NOMO-1 treated with dmso at 0.1 percent for 144 hours (cell line): ENCODE measurements at regions not wholly inside any gene's neighbourhood (a gene's known extent, or its start where the extent isn't known, plus 50 kb on each side); places are given as distances from the start of the nearest gene placed in this dataset.

Experiments used
- DNase-seq: peaks from one replicate; lab custom pipeline; 2025; ENCODE audit not compliant: unreplicated experiment; lab: John Stamatoyannopoulos, UW

GRCh38 chr7:142606081-142606480 lies 143.2 kb upstream of the PRSS1 start:
- DNase-seq = no peak

GRCh38 chr7:142604671-142605070 lies 144.6 kb upstream of the PRSS1 start:
- DNase-seq = no peak

DNA sequence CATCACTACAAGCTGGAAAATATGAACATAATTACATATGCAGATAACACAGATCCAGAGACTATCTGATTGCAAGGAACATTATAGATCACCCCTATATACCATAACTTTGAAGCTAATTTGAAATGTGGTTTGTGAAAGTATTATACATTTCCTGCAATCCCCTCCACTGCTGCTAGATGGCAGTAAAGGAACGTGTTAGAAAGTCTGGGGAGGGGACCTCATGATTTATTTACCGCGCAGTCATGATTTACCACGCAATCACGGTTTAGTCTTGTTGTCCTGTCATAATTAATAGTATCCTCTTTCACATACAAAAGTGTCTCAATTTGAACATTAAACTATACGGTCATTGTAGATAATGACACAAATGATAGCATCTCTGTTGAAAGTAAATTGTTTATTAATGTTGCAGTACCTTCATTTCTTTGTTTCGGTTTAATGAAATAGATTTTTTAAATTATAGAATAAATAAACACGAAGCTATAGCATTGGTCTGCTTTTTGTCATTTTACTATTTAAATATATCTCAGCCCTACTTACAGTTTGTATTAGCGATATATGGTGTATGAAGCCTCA lies 145.3 kb upstream of the PRSS1 start:
- DNase-seq = no peak

GRCh38 chr7:142602756-142603155 lies 146.5 kb upstream of the PRSS1 start:
- DNase-seq = no peak

DNA sequence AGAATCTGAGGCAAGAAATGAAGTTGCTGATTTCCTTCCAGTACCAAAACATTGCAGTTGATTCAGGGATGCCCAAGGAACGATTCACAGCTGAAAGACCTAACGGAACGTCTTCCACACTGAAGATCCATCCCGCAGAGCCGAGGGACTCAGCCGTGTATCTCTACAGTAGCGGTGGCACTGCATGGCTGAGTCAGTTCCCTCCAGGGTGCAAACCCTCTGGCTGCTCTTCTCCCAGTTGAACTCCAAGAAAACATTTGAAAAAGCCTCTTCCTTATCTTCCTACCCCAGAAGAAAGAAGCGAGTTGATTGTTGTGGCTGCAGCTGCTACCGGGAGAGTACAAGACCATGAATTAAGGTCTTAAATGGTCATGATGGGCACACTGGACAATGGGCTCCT lies 147.1 kb upstream of the PRSS1 start:
- DNase-seq = no peak

GRCh38 chr7:142598297-142598696 lies 151.0 kb upstream of the PRSS1 start:
- DNase-seq = no peak

DNA sequence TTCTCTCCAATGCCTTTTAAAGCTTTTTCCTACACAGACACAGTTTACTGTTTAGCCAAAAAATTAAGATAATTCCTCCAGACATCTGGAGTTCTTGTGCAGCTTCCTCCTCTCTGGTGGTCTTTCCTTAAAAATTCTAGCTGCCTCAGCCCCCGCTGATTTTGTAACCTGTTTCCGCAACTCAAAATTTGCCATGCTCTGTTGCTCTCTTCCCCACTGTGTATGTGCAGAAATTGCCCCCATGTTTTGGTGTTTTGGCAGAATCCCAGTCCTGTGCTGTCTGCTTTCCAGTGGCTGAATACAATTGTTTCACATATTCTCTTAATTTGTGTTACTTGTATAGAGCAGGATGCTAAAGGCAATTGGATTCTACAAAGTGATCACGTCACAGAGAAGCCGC lies 151.7 kb upstream of the PRSS1 start:
- no peak for DNase-seq

GRCh38 chr7:142595816-142596516 lies 153.3 kb upstream of the PRSS1 start:
- DNase-seq = no peak

- DNase-seq = no peak
Observed at GRCh38 chr7:142594078-142594477, 155.2 kb upstream of the PRSS1 start.

- DNase-seq = no peak
Observed at GRCh38 chr7:142593106-142593505, 156.2 kb upstream of the PRSS1 start.

DNA sequence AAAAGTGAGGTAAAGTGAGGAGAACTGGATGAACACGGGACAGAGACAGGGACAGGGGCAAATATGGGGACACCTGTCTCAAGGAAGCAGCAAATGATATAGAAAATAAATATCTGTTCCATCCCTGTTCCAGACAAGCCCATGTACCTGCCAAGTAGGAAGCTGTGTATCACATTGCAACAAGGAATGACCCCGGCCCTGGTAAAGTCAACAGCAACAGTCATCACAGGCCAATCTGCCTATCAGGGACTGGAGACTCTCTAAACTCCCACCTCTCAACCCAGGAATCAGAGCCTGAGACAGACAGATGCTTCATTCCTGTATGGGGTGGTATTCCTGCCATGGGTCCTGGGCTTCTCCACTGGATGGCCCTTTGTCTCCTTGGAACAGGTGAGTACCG lies 156.6 kb upstream of the PRSS1 start:
- no peak for DNase-seq

DNA sequence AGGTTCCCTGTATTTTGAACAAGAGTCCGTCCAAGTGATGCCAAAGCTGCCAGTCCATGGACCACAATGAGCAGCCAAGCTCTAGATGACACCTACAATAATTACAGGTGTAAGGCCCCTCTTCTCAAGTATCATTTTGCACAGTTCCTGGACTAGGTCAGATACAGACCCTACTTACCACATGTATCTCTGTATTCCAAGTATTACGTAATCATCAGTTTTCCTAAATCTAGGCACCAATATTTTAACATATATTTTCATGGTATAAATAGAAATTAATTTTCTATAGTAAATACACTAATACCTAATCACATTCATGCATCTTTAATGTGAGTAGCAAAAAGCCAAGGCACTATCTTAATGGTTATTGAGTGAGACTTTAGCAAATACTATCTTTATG lies 157.0 kb upstream of the PRSS1 start:
- DNase-seq = no peak

GRCh38 chr7:142590830-142591457 lies 158.3 kb upstream of the PRSS1 start:
- no peak for DNase-seq

DNA sequence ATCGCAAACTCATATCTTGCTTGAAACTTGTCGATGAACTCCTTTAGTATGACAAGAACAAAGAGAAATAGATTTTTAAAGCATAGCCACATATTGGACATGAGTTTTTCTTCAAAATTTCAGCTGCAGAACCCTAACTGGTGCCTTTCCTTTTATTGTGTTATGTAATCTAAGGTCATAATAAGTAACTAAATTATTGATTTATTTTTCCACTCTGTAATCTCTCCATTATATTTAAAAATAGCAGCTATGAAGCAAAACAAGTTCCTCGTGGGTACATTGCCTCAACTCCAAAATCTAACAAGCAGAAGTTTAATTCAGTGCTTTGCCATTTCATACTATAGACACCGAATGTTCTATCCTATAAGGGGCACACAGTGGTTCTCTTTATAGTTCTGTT lies 159.2 kb upstream of the PRSS1 start:
- DNase-seq = no peak

GRCh38 chr7:142587578-142588191 lies 161.6 kb upstream of the PRSS1 start:
- DNase-seq = peak; percentile 21

DNA sequence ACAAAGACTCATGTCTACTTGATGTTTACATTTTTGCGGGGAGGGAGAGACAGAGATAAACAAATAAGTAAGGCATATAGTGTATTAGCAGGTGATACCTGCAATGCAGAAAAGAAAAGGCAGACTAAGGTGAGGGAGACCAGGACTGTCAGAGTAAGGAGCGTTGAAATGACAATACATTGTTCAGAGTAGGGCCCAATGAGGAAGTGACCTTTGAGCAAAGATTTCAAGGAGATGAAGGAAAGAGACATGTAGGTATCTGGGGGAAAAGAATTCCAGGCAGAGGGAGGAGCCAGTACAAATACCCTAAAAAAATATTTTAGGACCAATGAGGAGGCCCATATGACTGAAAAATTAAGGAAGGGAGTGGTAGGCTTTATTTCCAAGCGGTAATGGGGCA lies 162.7 kb upstream of the PRSS1 start:
- no peak for DNase-seq

- DNase-seq = no peak
Observed at GRCh38 chr7:142585425-142585824, 163.8 kb upstream of the PRSS1 start.

DNA sequence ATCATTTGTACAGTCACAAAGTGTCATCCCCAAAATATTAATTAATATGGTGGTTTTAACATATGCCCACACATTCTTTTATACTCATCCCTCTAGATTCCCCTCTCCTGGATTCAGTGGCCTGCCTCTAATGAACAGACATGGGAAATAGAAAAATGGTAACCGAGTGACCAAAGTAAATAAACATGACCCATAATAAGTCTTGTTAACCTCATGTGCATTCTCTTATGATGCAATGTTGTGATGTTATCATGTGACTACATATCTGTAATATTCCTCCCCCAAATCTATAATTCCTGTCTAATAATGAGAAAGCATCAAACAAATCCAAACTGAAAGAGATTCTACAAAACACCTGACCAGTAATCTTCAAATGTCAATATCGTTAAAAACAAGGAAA lies 164.5 kb upstream of the PRSS1 start:
- DNase-seq = no peak

DNA sequence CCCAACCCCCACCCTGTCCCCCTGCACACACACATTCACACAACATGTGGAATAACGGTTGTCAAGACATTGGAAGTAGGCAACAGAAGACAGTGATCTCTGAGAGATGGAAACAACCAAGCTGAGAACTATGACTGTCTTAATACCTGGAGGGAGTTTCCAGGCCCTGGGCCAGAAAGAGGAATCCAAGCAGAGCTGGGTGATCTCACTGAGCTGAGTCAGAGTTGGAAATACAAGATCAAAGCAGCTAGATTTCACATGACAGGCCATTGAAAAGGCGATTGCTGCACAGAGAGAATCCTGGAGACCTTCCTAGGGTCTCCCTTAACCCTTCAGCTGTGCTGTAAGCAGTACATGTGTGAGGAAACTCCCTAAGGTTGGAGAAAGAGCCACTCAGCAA lies 165.8 kb upstream of the PRSS1 start:
- no peak for DNase-seq

DNA sequence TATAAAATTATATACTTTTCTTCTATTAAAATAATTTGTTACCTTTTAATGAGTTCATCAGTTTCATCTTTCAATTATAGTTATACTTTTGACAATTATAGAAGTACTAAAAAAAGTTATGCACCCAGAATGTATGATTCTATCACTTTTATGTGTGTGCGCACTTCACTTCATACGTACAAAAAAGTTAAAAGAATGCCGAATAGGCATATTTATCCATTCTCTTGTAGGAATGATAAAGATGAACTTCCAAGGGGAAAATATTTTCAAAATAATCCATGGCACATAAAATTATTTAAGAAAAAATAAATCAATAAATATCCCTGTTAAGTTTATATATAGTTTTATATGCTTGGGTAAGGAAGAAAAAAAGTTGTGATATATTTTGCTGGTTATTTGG lies 166.9 kb upstream of the PRSS1 start:
- no peak for DNase-seq

DNA sequence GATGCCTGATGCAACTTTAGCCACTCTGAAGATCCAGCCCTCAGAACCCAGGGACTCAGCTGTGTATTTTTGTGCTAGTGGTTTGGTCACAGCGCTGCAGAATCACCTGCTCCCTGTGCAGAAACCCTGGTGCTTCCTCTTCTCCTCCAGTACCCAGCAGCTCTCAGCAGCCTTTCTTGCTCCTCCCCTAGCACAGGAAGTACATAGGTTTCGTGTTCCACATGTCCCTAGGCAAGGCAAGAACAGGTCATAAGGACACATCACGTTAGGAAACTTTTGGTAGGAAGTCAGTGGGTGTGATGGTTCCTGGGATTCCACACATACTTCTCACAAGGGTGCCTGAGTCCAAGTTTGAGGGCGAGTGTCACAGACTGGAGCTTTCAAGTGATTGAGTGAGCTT lies 167.9 kb upstream of the PRSS1 start:
- DNase-seq = peak; percentile 36

GRCh38 chr7:142579946-142580345 lies 169.3 kb upstream of the PRSS1 start:
- DNase-seq = no peak
